Stimulated activated CD4-positive, alpha-beta T cell treated with anti-CD3 and anti-CD28 coated beads, Interleukin-2, amount 100 ng/mL, for 24 hours (primary cell): ENCODE measurements at regions not wholly inside any gene's neighbourhood (a gene's known extent, or its start where the extent isn't known, plus 50 kb on each side); places are given as distances from the start of the nearest gene placed in this dataset.
"Not testable (repeated sequence)": the region's sequence is repeated elsewhere in the genome, so short reads cannot be mapped to it uniquely, and the experiment has no call there.

Source experiments
- DNase-seq, 2 donors: peaks; one replicate each; pipeline ENCODE4 v3.0.0-alpha.2; 2020

- DNase-seq: no peak
Measured at GRCh38 chr2:13942111-13942510, 690.4 kb upstream of the LRATD1 start.

GRCh38 chr2:13950761-13951160 is 681.8 kb upstream of the LRATD1 start:
- no peak for DNase-seq

GRCh38 chr2:13968811-13969210 is 663.7 kb upstream of the LRATD1 start:
- DNase-seq: no peak

- no peak for DNase-seq
Measured at GRCh38 chr2:13986119-13986720, 646.3 kb upstream of the LRATD1 start.

- DNase-seq: no peak
Measured at GRCh38 chr2:13996527-13996926, 636.0 kb upstream of the LRATD1 start.

GRCh38 chr2:14011190-14011589 is 621.3 kb upstream of the LRATD1 start:
- DNase-seq: no peak

GRCh38 chr2:14015113-14015630 is 617.3 kb upstream of the LRATD1 start:
- DNase-seq: no peak

GRCh38 chr2:14016289-14016955 is 616.1 kb upstream of the LRATD1 start:
- no peak for DNase-seq

- DNase-seq: no peak
Measured at GRCh38 chr2:14018620-14019019, 613.9 kb upstream of the LRATD1 start.

GRCh38 chr2:14023558-14023957 is 609.0 kb upstream of the LRATD1 start:
- DNase-seq: no peak

GRCh38 chr2:14039134-14039533 is 593.4 kb upstream of the LRATD1 start:
- DNase-seq: no peak

- DNase-seq: no peak
Measured at GRCh38 chr2:14047491-14047890, 585.0 kb upstream of the LRATD1 start.

GRCh38 chr2:14051401-14051800 is 581.1 kb upstream of the LRATD1 start:
- no peak for DNase-seq

- no peak for DNase-seq
Measured at GRCh38 chr2:14053105-14053504, 579.4 kb upstream of the LRATD1 start.

- no peak for DNase-seq
Measured at GRCh38 chr2:14064346-14064745, 568.2 kb upstream of the LRATD1 start.

GRCh38 chr2:14072338-14072737 is 560.2 kb upstream of the LRATD1 start:
- DNase-seq: no peak

GRCh38 chr2:14074691-14075090 is 557.8 kb upstream of the LRATD1 start:
- no peak for DNase-seq

- DNase-seq: no peak
Measured at GRCh38 chr2:14079576-14079975, 552.9 kb upstream of the LRATD1 start.

- DNase-seq: no peak
Measured at GRCh38 chr2:14081521-14081920, 551.0 kb upstream of the LRATD1 start.

- no peak for DNase-seq
Measured at GRCh38 chr2:14082640-14083039, 549.9 kb upstream of the LRATD1 start.

GRCh38 chr2:14094592-14094991 is 537.9 kb upstream of the LRATD1 start:
- no peak for DNase-seq

GRCh38 chr2:14099101-14099500 is 533.4 kb upstream of the LRATD1 start:
- not testable (repeated sequence) for DNase-seq

- no peak for DNase-seq
Measured at GRCh38 chr2:14114275-14114674, 518.2 kb upstream of the LRATD1 start.

- no peak for DNase-seq
Measured at GRCh38 chr2:14120376-14120775, 512.1 kb upstream of the LRATD1 start.
